ENCODE measurements at regions not wholly inside any gene's neighbourhood (a gene's known extent, or its start where the extent isn't known, plus 50 kb on each side); places are given as distances from the start of the nearest gene placed in this dataset.

GRCh38 chr3:107934808-107935207 lies 156.0 kb downstream of the CD47 start:
- DNase-seq (ENCODE audit: insufficient read length, low spot score, missing footprints) = no peak
- Histone ChIP-seq H3K9me3 (ENCODE audit: low read depth, low read length) (no peaks in the 10 kb centered on the region), H3K4me2 (ENCODE audit: insufficient read depth, low read length) (no peak overlapping the region), H3K4me3 (ENCODE audit: insufficient read depth, low read length) (no peak overlapping the region), H4K20me1 (ENCODE audit: insufficient read depth, low read length) (no peaks in the 10 kb centered on the region), H3K27ac (ENCODE audit: low read depth, low read length) (no peak overlapping the region), H2AFZ (ENCODE audit: low read length) (no peak overlapping the region), H3K4me1 (ENCODE audit: insufficient read depth, low read length) (no peaks in the 10 kb centered on the region), H3K79me2 (ENCODE audit: insufficient read depth, low read length) (no peaks in the 10 kb centered on the region), H3K27me3 (ENCODE audit: insufficient read depth, low read length) (peaks cover 23% of the 10 kb centered on the region), H3K36me3 (ENCODE audit: insufficient read depth, low read length) (no peaks in the 10 kb centered on the region)
- TF ChIP-seq, protein P1, sequence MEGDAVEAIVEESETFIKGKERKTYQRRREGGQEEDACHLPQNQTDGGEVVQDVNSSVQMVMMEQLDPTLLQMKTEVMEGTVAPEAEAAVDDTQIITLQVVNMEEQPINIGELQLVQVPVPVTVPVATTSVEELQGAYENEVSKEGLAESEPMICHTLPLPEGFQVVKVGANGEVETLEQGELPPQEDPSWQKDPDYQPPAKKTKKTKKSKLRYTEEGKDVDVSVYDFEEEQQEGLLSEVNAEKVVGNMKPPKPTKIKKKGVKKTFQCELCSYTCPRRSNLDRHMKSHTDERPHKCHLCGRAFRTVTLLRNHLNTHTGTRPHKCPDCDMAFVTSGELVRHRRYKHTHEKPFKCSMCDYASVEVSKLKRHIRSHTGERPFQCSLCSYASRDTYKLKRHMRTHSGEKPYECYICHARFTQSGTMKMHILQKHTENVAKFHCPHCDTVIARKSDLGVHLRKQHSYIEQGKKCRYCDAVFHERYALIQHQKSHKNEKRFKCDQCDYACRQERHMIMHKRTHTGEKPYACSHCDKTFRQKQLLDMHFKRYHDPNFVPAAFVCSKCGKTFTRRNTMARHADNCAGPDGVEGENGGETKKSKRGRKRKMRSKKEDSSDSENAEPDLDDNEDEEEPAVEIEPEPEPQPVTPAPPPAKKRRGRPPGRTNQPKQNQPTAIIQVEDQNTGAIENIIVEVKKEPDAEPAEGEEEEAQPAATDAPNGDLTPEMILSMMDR (IDR thresholded peaks at IDR 0.05; ENCODE audit: extremely low read depth, low read depth, low read length) = no peak

DNA sequence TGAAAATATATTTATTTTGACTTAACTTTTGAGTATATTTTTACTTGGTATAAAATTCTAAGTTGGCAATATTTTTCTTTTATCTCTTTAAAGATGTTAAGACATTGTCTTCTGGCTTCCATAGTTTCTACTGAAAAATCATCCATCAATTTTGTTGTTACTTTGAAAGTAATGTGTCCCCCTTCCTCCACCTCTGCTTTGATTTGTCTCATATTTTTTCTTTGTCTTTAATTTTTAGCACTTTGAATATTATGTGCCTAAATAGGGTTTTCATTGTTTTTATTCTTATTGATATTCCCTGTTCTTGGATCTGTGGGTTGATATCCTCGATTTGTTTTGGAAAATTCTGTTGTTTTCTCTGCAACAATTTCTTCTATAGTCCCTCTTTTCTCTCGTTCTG lies 157.4 kb downstream of the CD47 start:
- Histone ChIP-seq H3K4me2 (ENCODE audit: insufficient read depth, low read length) (no peak overlapping the region), H3K4me3 (ENCODE audit: insufficient read depth, low read length) (no peak overlapping the region), H3K27me3 (ENCODE audit: insufficient read depth, low read length) (peaks cover 33% of the 10 kb centered on the region), H4K20me1 (ENCODE audit: insufficient read depth, low read length) (no peaks in the 10 kb centered on the region), H3K9me3 (ENCODE audit: low read depth, low read length) (no peaks in the 10 kb centered on the region), H3K4me1 (ENCODE audit: insufficient read depth, low read length) (no peaks in the 10 kb centered on the region), H3K79me2 (ENCODE audit: insufficient read depth, low read length) (no peaks in the 10 kb centered on the region), H3K27ac (ENCODE audit: low read depth, low read length) (no peak overlapping the region), H3K36me3 (ENCODE audit: insufficient read depth, low read length) (no peaks in the 10 kb centered on the region), H2AFZ (ENCODE audit: low read length) (no peak overlapping the region)
- TF ChIP-seq, protein P1 (IDR thresholded peaks at IDR 0.05; ENCODE audit: extremely low read depth, low read depth, low read length) = no peak
- DNase-seq (ENCODE audit: insufficient read length, low spot score, missing footprints) = no peak

DNA sequence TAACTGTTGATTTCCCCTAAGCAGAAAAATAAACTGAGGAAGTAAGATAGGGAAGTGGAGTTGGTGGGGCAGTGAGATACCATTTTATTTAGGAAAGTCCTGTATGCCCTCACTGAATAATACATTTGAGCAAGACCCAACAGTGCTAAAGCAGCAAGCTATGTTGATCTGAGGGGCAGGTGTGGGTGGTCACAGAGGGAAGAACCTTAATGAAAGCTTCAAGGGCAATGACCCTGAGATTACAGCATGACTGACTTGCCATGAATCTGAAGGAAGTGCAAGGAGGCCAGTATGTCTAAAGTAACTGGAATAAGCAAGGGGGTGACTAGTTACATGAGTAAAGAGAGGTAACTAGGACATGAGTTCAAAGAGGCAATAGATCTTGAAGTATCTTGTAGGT lies 159.5 kb downstream of the CD47 start:
- no peak overlapping the region for H3K4me2 ChIP-seq (ENCODE audit: insufficient read depth, low read length)
- TF ChIP-seq, protein P1 (IDR thresholded peaks at IDR 0.05; ENCODE audit: extremely low read depth, low read depth, low read length) = no peak
- no peaks in the 10 kb centered on the region for H3K36me3 ChIP-seq (ENCODE audit: insufficient read depth, low read length)
- no peak overlapping the region for H3K4me3 ChIP-seq (ENCODE audit: insufficient read depth, low read length)
- H3K27ac ChIP-seq (ENCODE audit: low read depth, low read length) = no peak overlapping the region
- H2AFZ ChIP-seq (ENCODE audit: low read length) = no peak overlapping the region
- H4K20me1 ChIP-seq (ENCODE audit: insufficient read depth, low read length) = no peaks in the 10 kb centered on the region
- peaks cover 33% of the 10 kb centered on the region for H3K27me3 ChIP-seq (ENCODE audit: insufficient read depth, low read length)
- H3K79me2 ChIP-seq (ENCODE audit: insufficient read depth, low read length) = no peaks in the 10 kb centered on the region
- no peaks in the 10 kb centered on the region for H3K9me3 ChIP-seq (ENCODE audit: low read depth, low read length)
- DNase-seq (ENCODE audit: insufficient read length, low spot score, missing footprints) = no peak
- peaks cover 4% of the 10 kb centered on the region for H3K4me1 ChIP-seq (ENCODE audit: insufficient read depth, low read length)

DNA sequence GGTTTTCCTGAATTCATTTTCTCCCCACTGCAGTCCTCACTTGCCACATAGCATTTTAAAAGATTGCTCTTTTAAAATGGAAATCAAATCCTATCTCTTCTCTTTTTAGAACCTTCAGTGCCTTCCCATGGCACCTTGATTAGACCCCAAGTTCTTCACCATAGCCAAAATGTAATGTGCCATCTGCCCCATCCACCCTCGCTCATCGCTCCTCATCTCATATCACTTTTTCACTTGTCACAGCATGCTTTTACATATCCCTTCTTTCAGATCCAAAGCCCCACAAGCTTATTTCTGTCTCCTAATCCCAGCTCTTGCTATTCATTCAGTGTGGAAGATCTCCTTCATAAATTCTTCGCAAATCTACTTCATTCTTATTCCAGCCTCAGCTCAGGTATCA lies 161.7 kb downstream of the CD47 start:
- Histone ChIP-seq H3K27me3 (ENCODE audit: insufficient read depth, low read length) (peaks cover 32% of the 10 kb centered on the region), H3K9me3 (ENCODE audit: low read depth, low read length) (no peaks in the 10 kb centered on the region), H3K27ac (ENCODE audit: low read depth, low read length) (no peak overlapping the region), H2AFZ (ENCODE audit: low read length) (no peak overlapping the region), H3K4me2 (ENCODE audit: insufficient read depth, low read length) (no peak overlapping the region), H3K4me1 (ENCODE audit: insufficient read depth, low read length) (peaks cover 4% of the 10 kb centered on the region), H3K79me2 (ENCODE audit: insufficient read depth, low read length) (no peaks in the 10 kb centered on the region), H4K20me1 (ENCODE audit: insufficient read depth, low read length) (no peaks in the 10 kb centered on the region), H3K36me3 (ENCODE audit: insufficient read depth, low read length) (no peaks in the 10 kb centered on the region), H3K4me3 (ENCODE audit: insufficient read depth, low read length) (no peak overlapping the region)
- DNase-seq (ENCODE audit: insufficient read length, low spot score, missing footprints) = peak; percentile 34
- TF ChIP-seq, protein P1 (IDR thresholded peaks at IDR 0.05; ENCODE audit: extremely low read depth, low read depth, low read length) = no peak

Data from osteoblast (primary cell).